ENCODE measurements at regions not wholly inside any gene's neighbourhood (a gene's known extent, or its start where the extent isn't known, plus 50 kb on each side); places are given as distances from the start of the nearest gene placed in this dataset.

DNA sequence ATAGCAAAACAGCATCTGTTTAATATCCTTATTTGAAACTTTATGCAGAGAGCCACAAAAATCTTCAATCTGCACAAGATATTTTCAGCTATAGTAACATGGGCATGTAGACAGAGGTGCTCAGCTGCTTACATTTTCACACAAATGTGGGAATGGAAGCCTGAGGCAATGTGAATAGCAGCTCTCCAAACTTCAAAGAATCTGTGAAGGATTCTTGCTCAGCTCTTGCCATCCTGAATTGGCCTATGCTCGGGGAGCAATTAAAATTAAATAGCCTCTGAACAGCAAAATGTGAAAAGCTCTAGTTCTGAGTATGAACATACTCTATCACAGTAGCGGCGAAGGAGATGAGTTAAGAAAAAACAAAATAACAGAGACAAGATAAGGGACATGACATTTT lies 1523.8 kb downstream of the PCDH7 start:
- no peak overlapping the region for H3K27ac ChIP-seq (ENCODE audit: low read depth in 2 of 2, low read length in 1 of 2)
- H3K27me3 ChIP-seq (ENCODE audit: control insufficient read depth in 1 of 2, insufficient read depth in 2 of 2, low read length in 2 of 2), result no peaks in the 10 kb centered on the region
- WGBS, 2 donors, result 62 to 73% methylated on average over 3 of the region's 3 CpGs
- no peaks in the 10 kb centered on the region for H3K36me3 ChIP-seq (ENCODE audit: control insufficient read depth in 2 of 2, insufficient read depth in 2 of 2, low read length in 1 of 2)
- H3K4me1 ChIP-seq (ENCODE audit: control insufficient read depth in 2 of 2, insufficient read depth in 2 of 2, low read length in 1 of 2), result no peaks in the 10 kb centered on the region
- H3K9me3 ChIP-seq (ENCODE audit: control insufficient read depth in 2 of 2, insufficient read depth in 1 of 2, low read depth in 1 of 2, low read length in 1 of 2), result no peaks in the 10 kb centered on the region
- no peak overlapping the region for H3K4me3 ChIP-seq (ENCODE audit: low read depth in 1 of 2, low read length in 2 of 2)

DNA sequence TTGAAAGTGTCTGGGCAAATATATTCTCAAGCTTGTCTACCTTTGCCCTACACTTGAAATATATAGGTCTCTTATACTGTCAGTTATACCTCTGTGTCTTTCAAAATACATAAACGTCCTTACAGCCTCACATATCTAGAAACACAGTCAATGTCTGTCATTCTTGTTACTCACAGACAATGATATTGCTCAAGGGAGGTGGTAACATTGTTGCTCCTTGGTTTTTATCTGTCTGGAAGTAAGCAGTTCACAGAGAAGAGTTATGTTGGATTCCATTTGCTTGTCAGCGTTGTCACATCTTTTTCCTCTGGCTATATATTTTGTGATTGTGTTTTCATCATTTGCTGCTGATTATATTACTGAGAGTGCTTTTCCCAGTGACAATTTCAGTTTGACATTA lies 1528.9 kb downstream of the PCDH7 start:
- no peaks in the 10 kb centered on the region for H3K36me3 ChIP-seq (ENCODE audit: control insufficient read depth in 2 of 2, insufficient read depth in 2 of 2, low read length in 1 of 2)
- H3K9me3 ChIP-seq (ENCODE audit: control insufficient read depth in 2 of 2, insufficient read depth in 1 of 2, low read depth in 1 of 2, low read length in 1 of 2), result no peaks in the 10 kb centered on the region
- 49 to 57% methylated on average over 2 of the region's 2 CpGs for WGBS, 2 donors
- H3K27me3 ChIP-seq (ENCODE audit: control insufficient read depth in 1 of 2, insufficient read depth in 2 of 2, low read length in 2 of 2), result no peaks in the 10 kb centered on the region
- H3K4me1 ChIP-seq (ENCODE audit: control insufficient read depth in 2 of 2, insufficient read depth in 2 of 2, low read length in 1 of 2), result no peaks in the 10 kb centered on the region
- no peak overlapping the region for H3K27ac ChIP-seq (ENCODE audit: low read depth in 2 of 2, low read length in 1 of 2)
- H3K4me3 ChIP-seq (ENCODE audit: low read depth in 1 of 2, low read length in 2 of 2), result no peak overlapping the region

DNA sequence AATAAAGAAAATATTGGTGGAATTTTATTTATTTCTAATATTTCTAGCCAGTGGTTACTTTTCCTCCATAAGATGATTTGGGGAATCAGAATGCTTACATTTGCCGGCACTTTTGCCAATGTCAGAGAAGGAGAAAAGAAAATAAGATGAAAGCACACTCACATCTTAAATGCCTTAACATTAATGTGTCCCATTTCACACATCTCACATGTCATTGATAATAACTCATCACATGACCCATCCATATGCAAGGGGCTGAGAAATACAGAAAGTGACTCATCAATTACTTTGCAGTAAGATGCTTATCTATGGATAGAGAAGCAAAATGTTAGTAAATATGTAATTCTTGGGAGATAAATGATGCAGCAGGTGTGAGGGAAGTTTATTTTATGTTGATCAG lies 1531.0 kb downstream of the PCDH7 start:
- WGBS, 2 donors, result 95 to 97% methylated on average over 1 of the region's 1 CpG
- Histone ChIP-seq H3K27ac (ENCODE audit: low read depth in 2 of 2, low read length in 1 of 2) (no peak overlapping the region), H3K9me3 (ENCODE audit: control insufficient read depth in 2 of 2, insufficient read depth in 1 of 2, low read depth in 1 of 2, low read length in 1 of 2) (no peaks in the 10 kb centered on the region)

DNA sequence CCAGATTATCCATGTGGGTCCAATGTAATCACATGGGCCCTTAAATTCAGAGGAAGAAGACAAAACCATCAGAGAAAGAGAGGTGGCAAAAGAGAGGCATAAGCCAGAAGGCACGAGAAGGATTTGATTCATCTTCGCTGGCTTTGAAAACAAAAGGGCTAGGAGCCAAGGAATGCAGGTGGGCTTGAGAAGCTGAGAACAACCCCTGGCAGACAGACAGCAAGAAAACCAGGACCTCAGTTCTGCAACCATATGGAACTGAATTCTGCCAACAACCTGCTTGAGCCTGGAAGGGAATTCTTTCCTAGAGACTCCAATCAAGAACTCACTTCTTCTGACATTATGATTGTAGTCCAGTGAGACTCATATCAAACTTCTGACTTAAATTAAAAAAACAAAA lies 1531.8 kb downstream of the PCDH7 start:
- Histone ChIP-seq H3K9me3 (ENCODE audit: control insufficient read depth in 2 of 2, insufficient read depth in 1 of 2, low read depth in 1 of 2, low read length in 1 of 2) (no peaks in the 10 kb centered on the region), H3K27ac (ENCODE audit: low read depth in 2 of 2, low read length in 1 of 2) (no peak overlapping the region), H3K36me3 (ENCODE audit: control insufficient read depth in 2 of 2, insufficient read depth in 2 of 2, low read length in 1 of 2) (no peaks in the 10 kb centered on the region), H3K4me3 (ENCODE audit: low read depth in 1 of 2, low read length in 2 of 2) (no peak overlapping the region), H3K27me3 (ENCODE audit: control insufficient read depth in 1 of 2, insufficient read depth in 2 of 2, low read length in 2 of 2) (no peaks in the 10 kb centered on the region), H3K4me1 (ENCODE audit: control insufficient read depth in 2 of 2, insufficient read depth in 2 of 2, low read length in 1 of 2) (no peaks in the 10 kb centered on the region)
- 50 to 79% methylated on average over 2 of the region's 2 CpGs for WGBS, 2 donors

More for the DNA sequence above, 1531.0 kb downstream of the PCDH7 start:
- Histone ChIP-seq H3K36me3 (ENCODE audit: control insufficient read depth in 2 of 2, insufficient read depth in 2 of 2, low read length in 1 of 2) (no peaks in the 10 kb centered on the region), H3K27me3 (ENCODE audit: control insufficient read depth in 1 of 2, insufficient read depth in 2 of 2, low read length in 2 of 2) (no peaks in the 10 kb centered on the region), H3K4me1 (ENCODE audit: control insufficient read depth in 2 of 2, insufficient read depth in 2 of 2, low read length in 1 of 2) (no peaks in the 10 kb centered on the region), H3K4me3 (ENCODE audit: low read depth in 1 of 2, low read length in 2 of 2) (no peak overlapping the region)

DNA sequence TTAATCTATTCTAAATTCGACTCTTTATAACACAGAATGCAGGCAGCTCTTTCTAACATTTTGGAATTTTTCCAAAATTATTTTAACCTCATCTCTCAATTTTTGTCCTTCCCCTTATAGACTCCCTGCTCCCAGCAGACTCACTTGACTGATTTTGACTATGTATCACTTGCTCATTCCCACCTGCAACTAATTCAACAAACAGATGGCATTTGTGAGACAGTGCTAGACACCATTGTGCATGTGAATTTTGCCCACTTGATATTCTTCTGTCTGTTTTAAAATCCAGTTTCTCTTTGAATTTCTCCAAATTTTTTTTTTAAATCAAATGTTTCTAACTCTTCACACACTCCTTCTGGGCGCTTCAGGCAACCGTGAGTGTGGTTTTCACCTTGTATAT lies 1534.0 kb downstream of the PCDH7 start:
- H3K4me3 ChIP-seq (ENCODE audit: low read depth in 1 of 2, low read length in 2 of 2), result no peak overlapping the region
- no peaks in the 10 kb centered on the region for H3K4me1 ChIP-seq (ENCODE audit: control insufficient read depth in 2 of 2, insufficient read depth in 2 of 2, low read length in 1 of 2)
- H3K27me3 ChIP-seq (ENCODE audit: control insufficient read depth in 1 of 2, insufficient read depth in 2 of 2, low read length in 2 of 2), result no peaks in the 10 kb centered on the region
- no peaks in the 10 kb centered on the region for H3K9me3 ChIP-seq (ENCODE audit: control insufficient read depth in 2 of 2, insufficient read depth in 1 of 2, low read depth in 1 of 2, low read length in 1 of 2)
- no peaks in the 10 kb centered on the region for H3K36me3 ChIP-seq (ENCODE audit: control insufficient read depth in 2 of 2, insufficient read depth in 2 of 2, low read length in 1 of 2)
- 69 to 74% methylated on average over 3 of the region's 3 CpGs for WGBS, 2 donors
- no peak overlapping the region for H3K27ac ChIP-seq (ENCODE audit: low read depth in 2 of 2, low read length in 1 of 2)

DNA sequence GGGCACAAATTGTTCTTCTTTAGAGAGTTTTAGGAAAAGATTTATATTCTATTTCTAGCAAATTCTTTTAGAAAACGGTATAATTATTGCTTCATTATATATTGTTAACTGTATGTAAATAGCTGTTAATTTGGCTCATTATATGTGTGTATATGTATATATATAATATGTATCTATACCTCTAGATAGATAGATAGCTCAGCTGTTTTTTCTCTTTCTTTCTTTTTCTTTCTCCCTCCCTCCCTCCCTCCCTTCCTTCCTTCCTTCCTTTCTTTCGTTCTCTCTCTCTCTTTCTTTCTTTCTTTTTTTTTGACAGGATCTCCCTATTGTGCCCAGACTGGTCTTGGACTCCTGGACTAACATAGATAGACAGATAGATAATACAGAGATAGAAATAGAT lies 1538.8 kb downstream of the PCDH7 start:
- Histone ChIP-seq H3K27ac (ENCODE audit: low read depth in 2 of 2, low read length in 1 of 2) (no peak overlapping the region), H3K36me3 (ENCODE audit: control insufficient read depth in 2 of 2, insufficient read depth in 2 of 2, low read length in 1 of 2) (no peaks in the 10 kb centered on the region), H3K27me3 (ENCODE audit: control insufficient read depth in 1 of 2, insufficient read depth in 2 of 2, low read length in 2 of 2) (no peaks in the 10 kb centered on the region), H3K9me3 (ENCODE audit: control insufficient read depth in 2 of 2, insufficient read depth in 1 of 2, low read depth in 1 of 2, low read length in 1 of 2) (no peaks in the 10 kb centered on the region), H3K4me1 (ENCODE audit: control insufficient read depth in 2 of 2, insufficient read depth in 2 of 2, low read length in 1 of 2) (no peaks in the 10 kb centered on the region), H3K4me3 (ENCODE audit: low read depth in 1 of 2, low read length in 2 of 2) (no peak overlapping the region)
- WGBS, 2 donors, result 61 to 68% methylated on average over 2 of the region's 2 CpGs

DNA sequence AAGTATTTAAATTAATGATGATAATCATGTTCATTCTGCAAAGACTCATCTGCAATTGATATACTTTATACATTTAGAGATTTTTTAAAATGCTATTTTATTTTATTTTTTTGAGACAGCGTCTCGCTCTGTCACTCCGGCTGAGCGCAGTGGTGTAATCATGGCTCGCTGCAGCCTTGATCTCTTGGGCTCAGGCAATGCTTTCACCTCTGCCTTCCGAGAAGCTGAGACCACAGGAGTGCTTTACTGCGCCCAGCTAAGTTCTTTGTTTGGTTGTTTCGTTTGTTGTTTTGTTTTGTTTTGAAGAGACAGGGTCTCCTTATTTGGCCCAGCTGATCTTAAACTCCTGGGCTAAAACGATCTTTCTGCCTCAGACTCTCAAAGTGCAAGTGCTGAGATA lies 1541.0 kb downstream of the PCDH7 start:
- Histone ChIP-seq H3K4me3 (ENCODE audit: low read depth in 1 of 2, low read length in 2 of 2) (no peak overlapping the region), H3K9me3 (ENCODE audit: control insufficient read depth in 2 of 2, insufficient read depth in 1 of 2, low read depth in 1 of 2, low read length in 1 of 2) (no peaks in the 10 kb centered on the region), H3K36me3 (ENCODE audit: control insufficient read depth in 2 of 2, insufficient read depth in 2 of 2, low read length in 1 of 2) (no peaks in the 10 kb centered on the region), H3K27me3 (ENCODE audit: control insufficient read depth in 1 of 2, insufficient read depth in 2 of 2, low read length in 2 of 2) (no peaks in the 10 kb centered on the region), H3K27ac (ENCODE audit: low read depth in 2 of 2, low read length in 1 of 2) (no peak overlapping the region), H3K4me1 (ENCODE audit: control insufficient read depth in 2 of 2, insufficient read depth in 2 of 2, low read length in 1 of 2) (no peaks in the 10 kb centered on the region)
- WGBS, 2 donors, result 80 to 84% methylated on average over 9 of the region's 9 CpGs

DNA sequence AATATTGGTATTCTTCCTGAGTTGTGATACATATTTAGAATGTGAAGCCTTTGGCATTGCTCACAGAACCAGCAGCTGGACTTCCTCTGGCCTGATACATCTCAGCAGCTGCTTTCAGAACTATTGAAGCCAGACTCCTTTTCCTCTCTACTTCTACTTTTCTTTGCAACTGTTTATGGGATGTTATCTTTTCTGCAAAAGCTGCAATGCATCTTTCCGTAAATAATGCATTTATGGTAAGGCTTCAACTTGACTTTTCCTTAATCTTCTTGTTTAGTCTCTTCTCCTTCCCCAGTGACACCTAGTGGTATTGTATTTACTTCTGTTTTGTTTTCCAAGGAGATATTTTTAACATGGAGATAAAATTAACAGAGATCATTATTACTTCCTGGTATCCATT lies 1548.7 kb downstream of the PCDH7 start:
- no peaks in the 10 kb centered on the region for H3K36me3 ChIP-seq (ENCODE audit: control insufficient read depth in 2 of 2, insufficient read depth in 2 of 2, low read length in 1 of 2)
- H3K27ac ChIP-seq (ENCODE audit: low read depth in 2 of 2, low read length in 1 of 2), result no peak overlapping the region
- H3K4me3 ChIP-seq (ENCODE audit: low read depth in 1 of 2, low read length in 2 of 2), result no peak overlapping the region
- no peaks in the 10 kb centered on the region for H3K9me3 ChIP-seq (ENCODE audit: control insufficient read depth in 2 of 2, insufficient read depth in 1 of 2, low read depth in 1 of 2, low read length in 1 of 2)
- no peaks in the 10 kb centered on the region for H3K4me1 ChIP-seq (ENCODE audit: control insufficient read depth in 2 of 2, insufficient read depth in 2 of 2, low read length in 1 of 2)
- 0 to 15% methylated on average over 1 of the region's 1 CpG for WGBS, 2 donors
- no peaks in the 10 kb centered on the region for H3K27me3 ChIP-seq (ENCODE audit: control insufficient read depth in 1 of 2, insufficient read depth in 2 of 2, low read length in 2 of 2)

DNA sequence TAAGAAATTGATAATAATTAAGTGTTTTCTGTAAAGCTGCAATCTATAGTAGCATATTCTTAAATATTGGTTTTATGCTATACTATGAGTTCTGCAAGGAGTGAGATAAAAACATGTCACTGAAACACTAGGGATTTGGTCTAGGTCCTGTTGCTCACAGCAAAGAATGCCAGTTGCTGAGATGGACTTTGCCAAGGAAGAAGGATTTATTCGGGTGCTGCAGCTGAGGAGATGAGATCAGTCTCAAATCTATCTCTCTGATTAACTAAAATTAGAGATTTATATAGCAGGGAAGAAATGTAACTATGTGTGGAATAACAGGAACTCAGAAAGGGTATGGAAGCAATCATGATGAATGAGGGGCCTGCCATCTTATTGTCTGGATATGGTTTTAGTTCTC lies 1569.9 kb downstream of the PCDH7 start:
- whole genome bisulfite sequencing, 2 donors, result 83 to 84% methylated on average over 1 of the region's 1 CpG
- H3K4me1 ChIP-seq (ENCODE audit: control insufficient read depth in 2 of 2, insufficient read depth in 2 of 2, low read length in 1 of 2), result no peaks in the 10 kb centered on the region
- no peak overlapping the region for H3K4me3 ChIP-seq (ENCODE audit: low read depth in 1 of 2, low read length in 2 of 2)
- H3K9me3 ChIP-seq (ENCODE audit: control insufficient read depth in 2 of 2, insufficient read depth in 1 of 2, low read depth in 1 of 2, low read length in 1 of 2), result no peaks in the 10 kb centered on the region
- no peak overlapping the region for H3K27ac ChIP-seq (ENCODE audit: low read depth in 2 of 2, low read length in 1 of 2)
- H3K27me3 ChIP-seq (ENCODE audit: control insufficient read depth in 1 of 2, insufficient read depth in 2 of 2, low read length in 2 of 2), result no peaks in the 10 kb centered on the region
- no peaks in the 10 kb centered on the region for H3K36me3 ChIP-seq (ENCODE audit: control insufficient read depth in 2 of 2, insufficient read depth in 2 of 2, low read length in 1 of 2)

DNA sequence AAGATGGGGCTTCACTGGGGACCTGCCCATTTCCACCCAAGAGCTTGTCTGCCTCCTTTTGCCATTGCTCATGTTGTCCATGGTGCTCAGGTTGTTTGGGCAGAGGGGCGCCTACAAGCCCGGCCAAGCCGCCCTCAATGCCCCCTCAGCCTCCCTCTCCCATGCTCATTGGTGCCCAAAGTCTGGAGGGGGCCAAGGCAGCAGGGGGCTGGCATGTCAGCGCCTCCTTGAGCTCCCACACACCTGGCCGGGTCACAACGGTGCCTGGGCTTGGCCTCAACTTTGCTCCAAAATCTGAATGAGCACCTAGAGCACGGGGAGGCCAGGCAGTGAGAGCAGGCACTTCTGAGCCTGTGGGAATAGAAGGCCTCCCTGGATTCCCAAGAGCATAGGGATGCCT lies 1598.8 kb downstream of the PCDH7 start:
- no peak overlapping the region for H3K27ac ChIP-seq (ENCODE audit: low read depth in 2 of 2, low read length in 1 of 2)
- H3K9me3 ChIP-seq (ENCODE audit: control insufficient read depth in 2 of 2, insufficient read depth in 1 of 2, low read depth in 1 of 2, low read length in 1 of 2), result peaks cover 2 to 6% of the 10 kb centered on the region in 2 donors
- H3K36me3 ChIP-seq (ENCODE audit: control insufficient read depth in 2 of 2, insufficient read depth in 2 of 2, low read length in 1 of 2), result no peaks in the 10 kb centered on the region
- no peaks in the 10 kb centered on the region for H3K27me3 ChIP-seq (ENCODE audit: control insufficient read depth in 1 of 2, insufficient read depth in 2 of 2, low read length in 2 of 2)
- no peaks in the 10 kb centered on the region for H3K4me1 ChIP-seq (ENCODE audit: control insufficient read depth in 2 of 2, insufficient read depth in 2 of 2, low read length in 1 of 2)
- 88 to 95% methylated on average over 7 of the region's 7 CpGs for WGBS, 2 donors
- H3K4me3 ChIP-seq (ENCODE audit: low read depth in 1 of 2, low read length in 2 of 2), result no peak overlapping the region

Data from esophagus (tissue), 2 donors.